ENCODE measurements at regions not wholly inside any gene's neighbourhood (a gene's known extent, or its start where the extent isn't known, plus 50 kb on each side); places are given as distances from the start of the nearest gene placed in this dataset.

- TF ChIP-seq, protein P1, sequence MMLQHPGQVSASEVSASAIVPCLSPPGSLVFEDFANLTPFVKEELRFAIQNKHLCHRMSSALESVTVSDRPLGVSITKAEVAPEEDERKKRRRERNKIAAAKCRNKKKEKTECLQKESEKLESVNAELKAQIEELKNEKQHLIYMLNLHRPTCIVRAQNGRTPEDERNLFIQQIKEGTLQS (CRISPR knock-in tag; conservative IDR thresholded peaks at IDR 0.05) = no peak
- TF ChIP-seq RELA (CRISPR knock-in tag; IDR thresholded peaks at IDR 0.05; ENCODE audit: borderline replicate concordance) = no peak
- TF ChIP-seq ZNF317 (CRISPR knock-in tag; IDR thresholded peaks at IDR 0.05; ENCODE audit: borderline replicate concordance, low read depth) = no peak
These were observed 285.3 kb upstream of the MANEA start for GRCh38 chr6:95292011-95292410.

Measured in WTC11 (cell line).